Stimulated activated CD4-positive, alpha-beta T cell treated with anti-CD3 and anti-CD28 coated beads, Interleukin-1b, Interleukin-23, amount 100 ng/mL, for 48 hours (primary cell): ENCODE measurements at regions not wholly inside any gene's neighbourhood (a gene's known extent, or its start where the extent isn't known, plus 50 kb on each side); places are given as distances from the start of the nearest gene placed in this dataset.
"Not testable (repeated sequence)": the region's sequence is repeated elsewhere in the genome, so short reads cannot be mapped to it uniquely, and the experiment has no call there.

Experiments used
- DNase-seq: peaks from one replicate; pipeline ENCODE4 v3.0.0-alpha.2; 2020

- DNase-seq, result not testable (repeated sequence)
Measured at GRCh38 chr13:50772881-50773280, 70.6 kb downstream of the DLEU7 start.
